HK-2 (cell line): ENCODE measurements at regions not wholly inside any gene's neighbourhood (a gene's known extent, or its start where the extent isn't known, plus 50 kb on each side); places are given as distances from the start of the nearest gene placed in this dataset.
"Not testable (repeated sequence)": the region's sequence is repeated elsewhere in the genome, so short reads cannot be mapped to it uniquely, and the experiment has no call there.

ENCODE experiments used
- DNase-seq: peaks from one replicate; pipeline ENCODE4 v3.0.0-alpha.2; 2018; ENCODE audit not compliant: unreplicated experiment

DNA sequence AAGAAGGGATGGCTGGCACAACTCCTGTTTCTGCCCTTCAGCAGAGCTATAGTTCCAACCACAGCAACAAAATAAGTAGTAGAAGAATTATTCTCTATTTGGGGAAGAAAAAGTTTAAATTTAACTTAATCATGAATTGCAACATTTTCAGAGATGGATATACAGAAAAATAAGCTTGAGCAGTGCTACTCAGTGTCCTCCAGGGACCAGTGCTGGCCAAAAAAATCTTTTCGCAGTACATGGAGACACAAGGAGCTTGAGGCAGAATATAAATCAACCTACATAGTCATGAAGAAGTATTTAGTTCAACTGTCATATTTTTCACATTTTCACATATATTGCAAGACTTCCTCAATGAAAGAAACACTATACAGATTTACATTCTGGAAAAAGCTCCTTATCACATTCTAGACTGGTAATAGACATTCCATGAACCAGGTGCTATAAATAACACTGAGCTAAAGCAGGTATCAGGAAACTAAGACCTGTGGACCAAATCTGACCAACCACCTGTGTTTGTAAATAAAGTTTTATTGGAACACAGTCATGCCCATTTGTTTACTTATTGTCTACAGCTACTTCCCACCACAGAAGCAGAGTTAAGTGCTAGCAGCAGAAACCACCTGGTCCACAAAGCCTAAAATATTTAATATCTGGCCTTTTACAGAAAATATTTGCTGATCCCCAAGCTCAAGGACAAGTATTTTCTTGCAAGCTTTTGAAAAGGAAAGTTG is 101.9 kb downstream of the RGS21 start:
- no peak for DNase-seq

DNA sequence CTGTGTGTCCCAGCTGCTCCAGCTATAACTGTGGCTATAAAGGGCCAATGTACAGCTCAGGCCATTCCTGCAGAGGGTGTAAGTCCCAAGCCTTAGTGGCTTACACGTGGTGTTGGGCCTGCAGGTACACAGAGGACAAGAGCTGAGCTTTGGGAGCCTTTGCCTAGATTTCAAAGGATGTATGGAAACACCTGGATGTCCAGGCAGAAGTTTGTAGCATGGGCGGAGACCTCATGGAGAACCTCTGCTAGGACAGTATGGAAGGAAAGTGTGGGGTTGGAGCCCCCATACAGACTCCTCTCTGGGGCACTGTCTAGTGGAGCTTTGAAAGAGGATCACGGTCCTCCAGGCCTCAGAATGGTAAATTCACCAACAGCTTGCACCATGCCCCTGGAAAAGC is 113.9 kb downstream of the RGS21 start:
- DNase-seq: no peak

DNA sequence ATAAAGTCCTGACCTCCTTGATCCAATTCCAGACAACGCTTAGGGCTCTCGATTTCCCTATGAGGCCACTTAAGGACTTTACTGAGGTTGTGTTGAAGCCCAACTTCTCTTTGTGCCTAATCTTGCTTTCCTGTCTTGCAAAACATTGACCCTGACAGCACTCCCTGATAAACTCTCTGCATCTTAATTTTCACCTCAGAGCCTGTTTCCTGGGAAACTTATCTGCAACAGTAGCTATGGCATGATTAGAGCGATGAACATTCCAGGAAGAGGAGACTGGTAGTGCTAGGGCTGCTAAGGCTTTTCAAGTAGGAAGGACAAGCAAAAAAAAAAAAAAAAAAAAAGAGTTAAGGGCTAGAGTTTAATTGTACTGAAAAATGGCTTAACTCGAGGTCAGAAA is 118.9 kb downstream of the RGS21 start:
- no peak for DNase-seq

DNA sequence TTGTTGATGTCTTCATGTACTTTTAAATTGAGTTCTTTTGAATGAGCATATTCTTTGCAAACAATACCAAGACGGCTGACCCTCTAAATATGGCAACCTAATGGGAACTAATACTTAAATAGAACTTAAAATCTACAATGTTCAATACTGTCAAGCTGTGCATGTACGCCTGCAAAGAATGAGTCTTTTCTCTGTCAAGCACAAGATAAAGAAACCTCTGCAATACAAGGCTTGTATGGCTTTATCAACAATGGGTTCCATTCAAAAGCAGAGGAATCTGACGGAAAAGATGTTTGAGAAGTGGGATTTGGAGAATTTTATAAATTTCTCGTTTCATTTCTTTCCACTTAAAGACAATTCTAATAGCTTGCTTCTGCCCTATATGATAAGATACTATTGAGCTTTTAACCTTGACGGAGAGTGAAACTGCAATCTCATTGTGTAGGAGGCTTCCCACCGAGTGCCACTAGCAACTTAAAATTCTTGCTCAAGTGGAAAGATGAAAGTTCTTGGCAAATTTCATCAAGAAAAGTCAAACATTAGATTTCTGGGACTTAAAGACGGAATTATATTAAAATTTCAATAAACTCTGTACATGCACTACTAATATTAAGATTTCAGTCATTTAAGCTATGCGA is 119.8 kb downstream of the RGS21 start:
- no peak for DNase-seq

DNA sequence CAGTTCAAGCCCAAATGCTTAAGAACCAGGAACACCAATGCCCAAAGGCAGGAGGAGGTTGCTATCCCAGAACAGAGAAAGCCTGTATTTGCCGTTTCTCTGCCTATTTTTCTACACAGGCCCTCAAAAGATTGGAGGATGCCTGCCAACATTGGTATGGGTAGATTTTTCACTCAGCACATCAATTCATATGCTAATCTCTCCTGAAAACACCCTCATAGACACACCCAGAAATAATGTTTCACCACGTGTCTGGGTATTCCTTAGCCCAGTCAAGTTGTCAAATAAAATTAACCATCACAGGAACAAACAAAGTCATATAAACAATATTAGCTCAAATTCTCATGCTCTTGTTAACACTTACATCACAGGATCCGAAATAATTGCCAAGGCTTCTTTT is 121.9 kb downstream of the RGS21 start:
- no peak for DNase-seq

GRCh38 chr1:192439373-192440025 is 122.7 kb downstream of the RGS21 start:
- peak; percentile 24 for DNase-seq

DNA sequence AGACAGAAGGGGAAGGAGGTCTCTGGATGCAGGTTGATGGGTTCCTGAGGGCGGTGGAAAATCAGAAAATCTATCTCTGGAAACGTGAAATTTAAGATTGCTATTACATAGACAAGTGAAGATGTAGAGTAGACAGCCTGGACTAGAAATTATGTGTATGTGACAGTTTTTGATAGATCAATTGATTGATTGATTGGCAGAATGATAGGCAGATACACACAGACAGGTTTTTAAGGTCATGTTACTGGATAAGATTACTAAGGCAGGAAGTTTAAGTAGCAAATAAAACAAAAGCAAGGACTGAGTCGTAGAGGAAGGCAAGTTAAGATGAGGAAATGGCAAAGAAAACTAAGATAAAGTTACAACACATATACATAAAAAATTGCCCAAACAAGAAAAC is 124.7 kb downstream of the RGS21 start:
- no peak for DNase-seq

DNA sequence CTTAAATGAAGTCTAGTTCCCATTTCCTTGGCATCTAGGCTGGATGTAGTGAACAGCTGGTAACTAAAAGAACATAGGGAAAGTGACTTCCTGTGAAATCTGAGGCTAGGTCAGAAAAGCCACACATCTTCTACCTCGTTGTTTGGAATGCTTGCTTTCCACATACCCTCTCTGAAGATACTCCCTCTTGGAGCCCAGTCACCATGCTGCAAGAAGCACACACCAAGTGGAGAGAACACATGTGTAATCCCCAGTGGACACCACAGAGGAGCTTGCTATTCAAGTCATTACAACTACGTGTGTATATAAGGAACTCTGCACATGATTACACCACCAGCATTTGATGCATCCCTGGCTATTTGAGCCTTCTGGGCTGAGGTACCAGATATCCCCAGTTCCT is 125.9 kb downstream of the RGS21 start:
- DNase-seq: no peak

GRCh38 chr1:192443616-192444015 is 126.8 kb downstream of the RGS21 start:
- no peak for DNase-seq

- DNase-seq: no peak
Measured at GRCh38 chr1:192445241-192445640, 128.4 kb downstream of the RGS21 start.

DNA sequence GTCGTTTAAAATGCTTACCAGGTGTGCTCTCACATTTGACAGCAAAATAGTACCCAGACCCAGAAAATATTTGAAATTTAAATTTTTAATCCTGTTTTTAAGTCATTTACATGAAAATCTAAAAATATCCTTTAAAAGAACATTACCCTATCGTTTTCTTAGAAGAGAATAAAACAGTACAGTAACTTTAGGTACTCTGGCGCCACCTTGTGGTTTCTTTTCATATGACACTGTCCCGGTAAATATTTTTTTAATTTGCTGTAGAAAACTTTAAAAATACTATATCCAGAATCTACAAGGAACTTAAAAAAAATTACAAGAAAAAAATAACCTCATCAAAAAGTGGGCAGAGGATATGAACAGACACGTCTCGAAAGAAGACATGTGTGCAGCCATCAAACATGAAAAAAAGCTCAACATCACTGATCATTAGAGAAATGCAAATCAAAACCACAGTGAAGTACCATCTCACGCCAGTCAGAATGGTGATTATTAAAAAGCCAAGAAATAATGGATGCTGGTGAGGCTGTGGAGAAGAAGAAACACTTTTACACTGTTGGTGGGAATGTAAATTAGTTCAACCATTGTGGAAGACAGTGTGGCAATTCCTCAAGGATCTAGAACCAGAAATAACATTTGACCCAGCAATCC is 129.2 kb downstream of the RGS21 start:
- peak; percentile 44 for DNase-seq

DNA sequence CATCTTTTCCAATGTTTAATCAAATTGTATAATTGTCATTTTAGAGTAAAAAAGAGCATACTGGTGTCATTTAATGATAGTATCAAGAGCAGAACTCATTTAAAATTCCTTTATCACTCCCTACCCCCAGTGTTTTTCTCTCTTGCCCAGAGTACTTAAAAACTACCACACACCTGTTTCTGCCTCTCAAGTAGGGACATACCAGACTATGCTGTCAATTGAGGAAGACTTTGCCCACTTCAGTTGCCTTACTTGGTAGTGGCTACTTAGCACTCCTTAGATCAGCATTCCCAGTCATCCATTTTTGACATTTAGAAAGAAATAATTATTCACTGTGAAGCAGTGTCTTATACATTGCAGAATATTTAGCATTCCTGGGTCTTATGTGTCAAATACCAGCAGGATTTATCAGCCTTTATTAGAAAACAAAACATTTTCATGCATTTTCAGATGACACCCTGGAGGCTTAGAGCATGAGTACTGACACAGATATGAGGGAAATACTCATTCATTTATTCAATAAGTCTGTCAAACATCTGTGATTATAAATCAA is 127.5 kb upstream of the RGS1 start:
- DNase-seq: no peak

GRCh38 chr1:192453360-192453992 is 122.1 kb upstream of the RGS1 start:
- no peak for DNase-seq

- no peak for DNase-seq
Measured at GRCh38 chr1:192459467-192459866, 116.1 kb upstream of the RGS1 start.

GRCh38 chr1:192461684-192462083 is 113.9 kb upstream of the RGS1 start:
- DNase-seq: no peak

DNA sequence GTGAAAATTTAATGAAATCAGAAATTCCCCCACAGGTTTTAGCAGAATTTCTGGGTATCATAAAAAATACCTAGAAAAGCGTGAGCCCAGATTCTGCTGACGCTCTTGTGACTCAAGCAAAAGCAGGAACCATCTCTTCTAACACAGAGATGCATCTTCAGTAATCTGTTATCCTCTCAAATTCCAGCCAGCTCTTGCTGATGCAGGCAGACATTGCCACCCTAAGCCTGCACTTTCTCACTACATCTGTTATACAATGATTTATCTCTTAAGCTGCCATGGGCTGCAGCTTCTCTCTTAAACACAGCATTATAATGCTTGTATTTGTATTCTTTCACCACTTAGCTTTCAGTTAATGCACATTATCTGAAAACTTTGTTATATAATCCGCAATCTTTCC is 113.0 kb upstream of the RGS1 start:
- no peak for DNase-seq

DNA sequence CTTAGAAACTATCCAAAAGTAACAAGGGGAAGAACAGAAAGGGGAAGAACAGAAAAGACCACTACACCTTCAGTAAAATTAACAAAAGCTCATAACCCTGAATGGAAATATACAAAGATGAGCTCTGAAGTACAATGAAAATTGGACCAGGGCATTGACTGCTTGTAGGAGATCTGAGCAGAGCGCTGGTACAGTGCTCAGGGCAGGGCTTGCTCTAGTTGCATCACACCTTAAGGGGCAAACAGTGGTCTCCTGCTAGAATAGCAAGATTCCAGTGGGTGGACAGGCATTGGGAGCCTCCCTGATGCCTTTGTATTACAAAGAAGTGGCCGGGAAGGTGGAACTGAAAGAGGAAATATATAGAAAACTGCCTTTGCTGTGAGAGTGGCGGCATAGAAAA is 111.9 kb upstream of the RGS1 start:
- DNase-seq: no peak

GRCh38 chr1:192465221-192465620 is 110.4 kb upstream of the RGS1 start:
- DNase-seq: not testable (repeated sequence)

DNA sequence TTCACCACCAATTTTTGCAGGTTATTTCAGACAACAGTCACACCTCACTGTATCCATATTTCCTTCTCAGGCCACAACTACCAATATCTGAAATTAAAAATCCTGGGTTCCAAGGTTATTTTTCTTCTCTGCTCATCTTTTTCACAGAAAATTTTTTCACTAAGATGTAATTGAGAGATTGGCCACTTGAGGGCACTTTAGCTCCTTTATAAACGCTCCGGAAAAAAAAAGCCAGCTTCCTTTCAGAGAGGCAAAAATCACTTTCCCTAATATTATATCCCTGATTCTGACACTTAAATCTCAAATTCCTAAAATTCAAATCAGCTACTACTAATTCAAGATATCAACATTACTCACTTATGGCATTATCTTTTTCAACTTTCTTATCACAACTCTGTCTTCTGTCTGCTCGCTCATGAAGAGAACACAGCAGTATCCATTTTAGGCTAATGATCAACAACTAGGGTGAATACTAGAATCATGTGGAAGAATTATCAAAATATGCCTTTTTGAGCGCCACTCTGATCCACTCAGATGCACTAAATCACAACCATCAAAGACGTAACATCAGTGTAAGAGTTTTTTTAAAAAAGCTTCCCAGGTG is 101.4 kb upstream of the RGS1 start:
- no peak for DNase-seq

DNA sequence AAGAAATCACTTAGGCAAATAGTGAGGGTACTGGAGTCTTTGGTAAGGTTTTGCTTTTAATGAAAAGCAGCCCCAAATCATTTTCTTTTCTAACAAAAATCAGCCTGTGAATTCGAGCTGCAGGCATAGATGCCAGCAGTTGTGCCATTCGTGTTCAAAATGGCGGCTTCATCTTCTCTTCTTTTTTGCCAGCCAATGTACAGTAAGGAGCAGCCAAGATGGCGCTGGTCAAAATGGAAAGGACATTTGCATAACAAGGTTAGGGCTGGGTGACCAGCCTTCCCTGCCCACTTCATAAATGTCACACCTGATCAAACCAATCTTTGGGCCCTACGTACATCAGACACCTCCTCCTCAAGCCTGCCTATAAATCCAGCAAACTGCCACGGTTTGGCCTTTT is 100.2 kb upstream of the RGS1 start:
- DNase-seq: no peak

DNA sequence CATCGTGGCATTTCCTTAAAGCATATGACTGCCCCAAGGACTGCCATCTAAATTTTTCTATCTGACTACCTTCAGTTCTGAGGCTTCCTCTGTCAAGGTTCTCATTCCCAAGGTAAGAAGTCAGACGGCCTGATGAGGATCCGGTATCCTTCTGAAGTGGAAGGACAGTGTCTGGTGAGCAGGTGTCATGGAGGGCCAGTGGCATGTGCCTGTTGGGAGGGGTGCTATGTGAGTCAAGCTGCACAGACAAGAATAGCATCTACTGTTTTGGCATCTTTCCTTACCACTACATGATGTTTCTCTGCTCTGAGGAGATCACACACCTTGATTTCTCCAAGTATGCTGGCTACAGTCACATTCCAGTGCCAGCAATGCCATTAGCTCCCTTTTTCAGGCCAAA is 99.6 kb upstream of the RGS1 start:
- DNase-seq: no peak
